SK-N-SH treated with all-trans-retinoic acid at 6 μM for 48 hours (cell line): ENCODE measurements at regions not wholly inside any gene's neighbourhood (a gene's known extent, or its start where the extent isn't known, plus 50 kb on each side); places are given as distances from the start of the nearest gene placed in this dataset.

Experiments used
- CREB5 ChIP-seq: fragments of 250-450 bp; sonication (Bioruptor Pico); IDR thresholded peaks from 2 replicates; pipeline ENCODE4 v1.5.1; 2020; ENCODE audit warnings: low read depth, mild to moderate bottlenecking, moderate library complexity
- GLIS3 ChIP-seq: fragments of 250-450 bp; sonication (Bioruptor Pico); IDR thresholded peaks from 2 replicates; pipeline ENCODE4 v1.5.0; 2020; ENCODE audit warnings: mild to moderate bottlenecking, moderate library complexity
- PATZ1 ChIP-seq: fragments of 250-450 bp; sonication (Bioruptor Pico); IDR thresholded peaks from 2 replicates; pipeline ENCODE4 v1.8.0; 2020; ENCODE audit warnings: mild to moderate bottlenecking, moderate library complexity, borderline replicate concordance
- RARB ChIP-seq: fragments of 250-450 bp; sonication (Bioruptor Pico); IDR thresholded peaks from 2 replicates; pipeline ENCODE4 v1.8.0; 2021; ENCODE audit warnings: mild to moderate bottlenecking, moderate library complexity
- TCF4 ChIP-seq: fragments of 250-450 bp; sonication (Bioruptor Pico); IDR thresholded peaks from 2 replicates; pipeline ENCODE4 v1.8.0; 2021; ENCODE audit warnings: mild to moderate bottlenecking, moderate library complexity, borderline replicate concordance
- ZNF565 ChIP-seq: fragments of 450-650 bp; formaldehyde crosslinking; conservative IDR thresholded peaks from 2 replicates; pipeline ENCODE4 v1.5.0; 2020; ENCODE audit warnings: low read depth, mild to moderate bottlenecking, moderate library complexity
- TF ChIP-seq, protein P1 (sequence below): fragments of 250-450 bp; sonication (Bioruptor Pico); IDR thresholded peaks from 2 replicates; pipeline ENCODE4 v1.5.1; 2021; ENCODE audit warnings: mild to moderate bottlenecking, moderate library complexity

- TF ChIP-seq TCF4 (CRISPR knock-in tag) = no peak
- no peak for TF ChIP-seq ZNF565 (CRISPR knock-in tag)
- no peak for TF ChIP-seq PATZ1 (CRISPR knock-in tag)
- TF ChIP-seq, protein P1, sequence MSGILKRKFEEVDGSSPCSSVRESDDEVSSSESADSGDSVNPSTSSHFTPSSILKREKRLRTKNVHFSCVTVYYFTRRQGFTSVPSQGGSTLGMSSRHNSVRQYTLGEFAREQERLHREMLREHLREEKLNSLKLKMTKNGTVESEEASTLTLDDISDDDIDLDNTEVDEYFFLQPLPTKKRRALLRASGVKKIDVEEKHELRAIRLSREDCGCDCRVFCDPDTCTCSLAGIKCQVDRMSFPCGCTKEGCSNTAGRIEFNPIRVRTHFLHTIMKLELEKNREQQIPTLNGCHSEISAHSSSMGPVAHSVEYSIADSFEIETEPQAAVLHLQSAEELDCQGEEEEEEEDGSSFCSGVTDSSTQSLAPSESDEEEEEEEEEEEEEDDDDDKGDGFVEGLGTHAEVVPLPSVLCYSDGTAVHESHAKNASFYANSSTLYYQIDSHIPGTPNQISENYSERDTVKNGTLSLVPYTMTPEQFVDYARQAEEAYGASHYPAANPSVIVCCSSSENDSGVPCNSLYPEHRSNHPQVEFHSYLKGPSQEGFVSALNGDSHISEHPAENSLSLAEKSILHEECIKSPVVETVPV (CRISPR knock-in tag) = no peak
- TF ChIP-seq GLIS3 (CRISPR knock-in tag) = no peak
- TF ChIP-seq RARB (CRISPR knock-in tag) = no peak
- TF ChIP-seq CREB5 (CRISPR knock-in tag) = no peak
These were observed 530.5 kb upstream of the LRRC4C start for GRCh38 chr11:41989823-41990380.
